ENCODE measurements at regions not wholly inside any gene's neighbourhood (a gene's known extent, or its start where the extent isn't known, plus 50 kb on each side); places are given as distances from the start of the nearest gene placed in this dataset.

GRCh38 chrX:42839632-42840031 is 61.7 kb upstream of the PPP1R2C start:
- TF ChIP-seq SUZ12 (IDR thresholded peaks at IDR 0.05; ENCODE audit: extremely low read depth, insufficient read depth, insufficient read length), result no peak
- no peak for TF ChIP-seq ZNF274 (IDR thresholded peaks at IDR 0.05; ENCODE audit: low read depth, low read length)

All from NT2/D1 (cell line).